ENCODE measurements at regions not wholly inside any gene's neighbourhood (a gene's known extent, or its start where the extent isn't known, plus 50 kb on each side); places are given as distances from the start of the nearest gene placed in this dataset.
"Not testable (repeated sequence)": the region's sequence is repeated elsewhere in the genome, so short reads cannot be mapped to it uniquely, and the experiment has no call there.

- no CpG with 5 or more reads among the region's 3 CpGs for WGBS (ENCODE audit: insufficient coverage)
- Histone ChIP-seq H3K4me1 (ENCODE audit: control insufficient read depth, insufficient read depth, low read length) (no peaks in the 10 kb centered on the region), H3K27me3 (ENCODE audit: control insufficient read depth, insufficient read depth, low read length) (no peaks in the 10 kb centered on the region), H3K9me3 (ENCODE audit: control insufficient read depth, insufficient read depth, low read length) (no peaks in the 10 kb centered on the region), H3K4me3 (ENCODE audit: low read depth, low read length) (no peak overlapping the region), H3K27ac (ENCODE audit: low read depth, low read length) (no peak overlapping the region), H3K36me3 (ENCODE audit: control insufficient read depth, insufficient read depth, low read length) (no peaks in the 10 kb centered on the region)
- DNase-seq (ENCODE audit: low read depth in 4 of 6, low spot score in 6 of 6) = no peak
These were observed 532.5 kb upstream of the IZUMO3 start for GRCh38 chr9:25078202-25078601.

- Histone ChIP-seq H3K4me3 (ENCODE audit: low read depth, low read length) (no peak overlapping the region), H3K36me3 (ENCODE audit: control insufficient read depth, insufficient read depth, low read length) (no peaks in the 10 kb centered on the region), H3K27ac (ENCODE audit: low read depth, low read length) (no peak overlapping the region), H3K4me1 (ENCODE audit: control insufficient read depth, insufficient read depth, low read length) (no peaks in the 10 kb centered on the region), H3K27me3 (ENCODE audit: control insufficient read depth, insufficient read depth, low read length) (no peaks in the 10 kb centered on the region), H3K9me3 (ENCODE audit: control insufficient read depth, insufficient read depth, low read length) (no peaks in the 10 kb centered on the region)
- no peak for DNase-seq (ENCODE audit: low read depth in 4 of 6, low spot score in 6 of 6)
- no CpG with 5 or more reads among the region's 1 CpG for WGBS (ENCODE audit: insufficient coverage)
These were observed 502.5 kb upstream of the IZUMO3 start for GRCh38 chr9:25048098-25048724.

- DNase-seq (ENCODE audit: low read depth in 4 of 6, low spot score in 6 of 6); H3K27ac ChIP-seq (ENCODE audit: low read depth, low read length); H3K27me3 ChIP-seq (ENCODE audit: control insufficient read depth, insufficient read depth, low read length); H3K4me1 ChIP-seq (ENCODE audit: control insufficient read depth, insufficient read depth, low read length); H3K9me3 ChIP-seq (ENCODE audit: control insufficient read depth, insufficient read depth, low read length); H3K36me3 ChIP-seq (ENCODE audit: control insufficient read depth, insufficient read depth, low read length); H3K4me3 ChIP-seq (ENCODE audit: low read depth, low read length): not testable (repeated sequence)
- 92% methylated on average over 8 of the region's 8 CpGs for WGBS (ENCODE audit: insufficient coverage)
These were observed 499.8 kb upstream of the IZUMO3 start for GRCh38 chr9:25045469-25045868.

- Histone ChIP-seq H3K4me3 (ENCODE audit: low read depth, low read length) (no peak overlapping the region), H3K9me3 (ENCODE audit: control insufficient read depth, insufficient read depth, low read length) (no peaks in the 10 kb centered on the region), H3K27me3 (ENCODE audit: control insufficient read depth, insufficient read depth, low read length) (no peaks in the 10 kb centered on the region), H3K27ac (ENCODE audit: low read depth, low read length) (no peak overlapping the region), H3K4me1 (ENCODE audit: control insufficient read depth, insufficient read depth, low read length) (no peaks in the 10 kb centered on the region), H3K36me3 (ENCODE audit: control insufficient read depth, insufficient read depth, low read length) (no peaks in the 10 kb centered on the region)
- no peak for DNase-seq (ENCODE audit: low read depth in 4 of 6, low spot score in 6 of 6)
- no CpG with 5 or more reads among the region's 2 CpGs for WGBS (ENCODE audit: insufficient coverage)
These were observed 484.0 kb upstream of the IZUMO3 start for GRCh38 chr9:25029743-25030142.

GRCh38 chr9:25025686-25026085, 480.0 kb upstream of the IZUMO3 start:
- no peak for DNase-seq (ENCODE audit: low read depth in 4 of 6, low spot score in 6 of 6)
- WGBS (ENCODE audit: insufficient coverage) = 89% methylated on average over 7 of the region's 9 CpGs
- Histone ChIP-seq H3K36me3 (ENCODE audit: control insufficient read depth, insufficient read depth, low read length) (no peaks in the 10 kb centered on the region), H3K27ac (ENCODE audit: low read depth, low read length) (no peak overlapping the region), H3K4me1 (ENCODE audit: control insufficient read depth, insufficient read depth, low read length) (no peaks in the 10 kb centered on the region), H3K27me3 (ENCODE audit: control insufficient read depth, insufficient read depth, low read length) (no peaks in the 10 kb centered on the region), H3K9me3 (ENCODE audit: control insufficient read depth, insufficient read depth, low read length) (peaks cover 1% of the 10 kb centered on the region), H3K4me3 (ENCODE audit: low read depth, low read length) (no peak overlapping the region)

GRCh38 chr9:25025156-25025555, 479.5 kb upstream of the IZUMO3 start:
- H3K27ac ChIP-seq (ENCODE audit: low read depth, low read length) = no peak overlapping the region
- no peaks in the 10 kb centered on the region for H3K36me3 ChIP-seq (ENCODE audit: control insufficient read depth, insufficient read depth, low read length)
- H3K9me3 ChIP-seq (ENCODE audit: control insufficient read depth, insufficient read depth, low read length) = peaks cover 1% of the 10 kb centered on the region
- no peaks in the 10 kb centered on the region for H3K4me1 ChIP-seq (ENCODE audit: control insufficient read depth, insufficient read depth, low read length)
- WGBS (ENCODE audit: insufficient coverage) = 89% methylated on average over 4 of the region's 5 CpGs
- no peaks in the 10 kb centered on the region for H3K27me3 ChIP-seq (ENCODE audit: control insufficient read depth, insufficient read depth, low read length)
- no peak overlapping the region for H3K4me3 ChIP-seq (ENCODE audit: low read depth, low read length)
- no peak for DNase-seq (ENCODE audit: low read depth in 4 of 6, low spot score in 6 of 6)

GRCh38 chr9:25017779-25018178, 472.1 kb upstream of the IZUMO3 start:
- no peak overlapping the region for H3K4me3 ChIP-seq (ENCODE audit: low read depth, low read length)
- H3K27me3 ChIP-seq (ENCODE audit: control insufficient read depth, insufficient read depth, low read length) = no peaks in the 10 kb centered on the region
- DNase-seq (ENCODE audit: low read depth in 4 of 6, low spot score in 6 of 6) = no peak
- WGBS (ENCODE audit: insufficient coverage) = no CpG with 5 or more reads among the region's 1 CpG
- H3K9me3 ChIP-seq (ENCODE audit: control insufficient read depth, insufficient read depth, low read length) = peaks cover 1% of the 10 kb centered on the region
- no peaks in the 10 kb centered on the region for H3K36me3 ChIP-seq (ENCODE audit: control insufficient read depth, insufficient read depth, low read length)
- H3K27ac ChIP-seq (ENCODE audit: low read depth, low read length) = no peak overlapping the region
- no peaks in the 10 kb centered on the region for H3K4me1 ChIP-seq (ENCODE audit: control insufficient read depth, insufficient read depth, low read length)

GRCh38 chr9:25010027-25010662, 464.4 kb upstream of the IZUMO3 start:
- no peak for DNase-seq (ENCODE audit: low read depth in 4 of 6, low spot score in 6 of 6)
- no CpG with 5 or more reads among the region's 2 CpGs for WGBS (ENCODE audit: insufficient coverage)
- no peak overlapping the region for H3K27ac ChIP-seq (ENCODE audit: low read depth, low read length)
- no peaks in the 10 kb centered on the region for H3K4me1 ChIP-seq (ENCODE audit: control insufficient read depth, insufficient read depth, low read length)
- no peaks in the 10 kb centered on the region for H3K9me3 ChIP-seq (ENCODE audit: control insufficient read depth, insufficient read depth, low read length)
- H3K36me3 ChIP-seq (ENCODE audit: control insufficient read depth, insufficient read depth, low read length) = no peaks in the 10 kb centered on the region
- no peaks in the 10 kb centered on the region for H3K27me3 ChIP-seq (ENCODE audit: control insufficient read depth, insufficient read depth, low read length)
- no peak overlapping the region for H3K4me3 ChIP-seq (ENCODE audit: low read depth, low read length)

- Histone ChIP-seq H3K4me1 (ENCODE audit: control insufficient read depth, insufficient read depth, low read length) (no peaks in the 10 kb centered on the region), H3K27ac (ENCODE audit: low read depth, low read length) (no peak overlapping the region), H3K9me3 (ENCODE audit: control insufficient read depth, insufficient read depth, low read length) (no peaks in the 10 kb centered on the region), H3K27me3 (ENCODE audit: control insufficient read depth, insufficient read depth, low read length) (no peaks in the 10 kb centered on the region), H3K36me3 (ENCODE audit: control insufficient read depth, insufficient read depth, low read length) (no peaks in the 10 kb centered on the region), H3K4me3 (ENCODE audit: low read depth, low read length) (no peak overlapping the region)
- WGBS (ENCODE audit: insufficient coverage) = 64% methylated on average over 10 of the region's 10 CpGs
- no peak for DNase-seq (ENCODE audit: low read depth in 4 of 6, low spot score in 6 of 6)
These were observed 458.0 kb upstream of the IZUMO3 start for GRCh38 chr9:25003686-25004085.

- H3K4me1 ChIP-seq (ENCODE audit: control insufficient read depth, insufficient read depth, low read length) = no peaks in the 10 kb centered on the region
- no peak for DNase-seq (ENCODE audit: low read depth in 4 of 6, low spot score in 6 of 6)
- no peaks in the 10 kb centered on the region for H3K36me3 ChIP-seq (ENCODE audit: control insufficient read depth, insufficient read depth, low read length)
- no CpG with 5 or more reads among the region's 3 CpGs for WGBS (ENCODE audit: insufficient coverage)
- H3K27me3 ChIP-seq (ENCODE audit: control insufficient read depth, insufficient read depth, low read length) = no peaks in the 10 kb centered on the region
- H3K9me3 ChIP-seq (ENCODE audit: control insufficient read depth, insufficient read depth, low read length) = no peaks in the 10 kb centered on the region
- no peak overlapping the region for H3K27ac ChIP-seq (ENCODE audit: low read depth, low read length)
- H3K4me3 ChIP-seq (ENCODE audit: low read depth, low read length) = no peak overlapping the region
These were observed 440.6 kb upstream of the IZUMO3 start for GRCh38 chr9:24986331-24986730.
